ENCODE measurements at regions not wholly inside any gene's neighbourhood (a gene's known extent, or its start where the extent isn't known, plus 50 kb on each side); places are given as distances from the start of the nearest gene placed in this dataset.

DNA sequence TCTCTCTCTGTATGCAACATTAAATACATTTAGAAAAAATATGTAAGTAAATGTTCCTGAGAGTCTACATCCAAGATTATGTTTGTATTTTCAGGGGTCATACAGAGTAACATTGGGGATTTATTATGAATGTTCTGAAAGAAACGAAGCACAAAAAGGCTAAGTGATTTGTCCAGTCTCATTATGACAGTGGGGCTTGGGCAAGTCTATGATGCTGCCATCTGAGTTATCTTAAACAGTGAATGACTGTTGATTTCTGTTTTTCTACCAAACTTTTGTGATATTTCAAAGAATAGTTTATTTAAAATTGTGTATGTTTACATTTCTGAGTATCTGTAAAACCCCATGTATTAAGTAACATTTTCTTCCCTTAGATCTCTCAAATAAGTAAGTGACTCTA lies 481.2 kb upstream of the ZNF717 start:
- in situ Hi-C loops (cut with MboI) (no loop called here), intact Hi-C loops (cut with micrococcal nuclease) (no loop called here)
- Histone ChIP-seq H3K9ac (ENCODE audit: insufficient read depth in 1 of 2, low read depth in 2 of 2, low read length in 2 of 2) (no peak overlapping the region), H3K27ac (ENCODE audit: extremely low read depth, low read depth, low read length) (no peak overlapping the region), H3K4me2 (ENCODE audit: insufficient read depth, low read length) (no peak overlapping the region), H2AFZ (ENCODE audit: low read depth, low read length) (no peak overlapping the region), H3K9me3 (replicated peaks; ENCODE audit: control insufficient read depth, insufficient read depth, low read depth, low read length) (no peaks in the 10 kb centered on the region; the same call in 1 of the 2 replicates), H3K4me3 (no peak overlapping the region), H3K9me1 (ENCODE audit: control insufficient read depth, insufficient read depth, low read length) (no peaks in the 10 kb centered on the region), H3K79me2 (ENCODE audit: control insufficient read depth, insufficient read depth, low read length) (no peaks in the 10 kb centered on the region), H3K4me1 (replicated peaks in 1 of 2; ENCODE audit: control insufficient read depth in 2 of 2, insufficient read depth in 2 of 2, low read length in 2 of 2) (no peaks in the 10 kb centered on the region), H4K20me1 (replicated peaks; ENCODE audit: control insufficient read depth, insufficient read depth, low read length) (no peaks in the 10 kb centered on the region), H3K27me3 (ENCODE audit: control insufficient read depth in 2 of 2, insufficient read depth in 2 of 2, low read length in 2 of 2) (no peaks in the 10 kb centered on the region), H3K36me3 (ENCODE audit: control insufficient read depth, insufficient read depth, low read length) (no peaks in the 10 kb centered on the region)
- no TSS peak for BruUV-seq (replicated peaks)
- DNase-seq (ENCODE audit: extremely low read depth in 1 of 4, low spot score in 3 of 4) (no peak), FAIRE-seq (no peak), ATAC-seq (no peak)
- ChIA-PET POLR2A (no interaction called here), CTCF (ENCODE audit: low intra/inter-chr PET ratio) (no interaction called here)
- 0% methylated on average over 1 of the region's 1 CpG for WGBS (ENCODE audit: insufficient coverage, low coverage, missing lambda C conversion rate)
- TF ChIP-seq KAT7 (CRISPR knock-in tag; IDR thresholded peaks at IDR 0.05; ENCODE audit: borderline replicate concordance): no peak
- TF ChIP-seq, protein P1, sequence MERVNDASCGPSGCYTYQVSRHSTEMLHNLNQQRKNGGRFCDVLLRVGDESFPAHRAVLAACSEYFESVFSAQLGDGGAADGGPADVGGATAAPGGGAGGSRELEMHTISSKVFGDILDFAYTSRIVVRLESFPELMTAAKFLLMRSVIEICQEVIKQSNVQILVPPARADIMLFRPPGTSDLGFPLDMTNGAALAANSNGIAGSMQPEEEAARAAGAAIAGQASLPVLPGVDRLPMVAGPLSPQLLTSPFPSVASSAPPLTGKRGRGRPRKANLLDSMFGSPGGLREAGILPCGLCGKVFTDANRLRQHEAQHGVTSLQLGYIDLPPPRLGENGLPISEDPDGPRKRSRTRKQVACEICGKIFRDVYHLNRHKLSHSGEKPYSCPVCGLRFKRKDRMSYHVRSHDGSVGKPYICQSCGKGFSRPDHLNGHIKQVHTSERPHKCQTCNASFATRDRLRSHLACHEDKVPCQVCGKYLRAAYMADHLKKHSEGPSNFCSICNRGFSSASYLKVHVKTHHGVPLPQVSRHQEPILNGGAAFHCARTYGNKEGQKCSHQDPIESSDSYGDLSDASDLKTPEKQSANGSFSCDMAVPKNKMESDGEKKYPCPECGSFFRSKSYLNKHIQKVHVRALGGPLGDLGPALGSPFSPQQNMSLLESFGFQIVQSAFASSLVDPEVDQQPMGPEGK (CRISPR knock-in tag; IDR thresholded peaks at IDR 0.05; ENCODE audit: borderline replicate concordance): no peak

GRCh38 chr3:76267851-76268380 lies 482.6 kb upstream of the ZNF717 start:
- Histone ChIP-seq H3K27me3 (ENCODE audit: control insufficient read depth in 2 of 2, insufficient read depth in 2 of 2, low read length in 2 of 2) (no peaks in the 10 kb centered on the region), H2AFZ (ENCODE audit: low read depth, low read length) (no peak overlapping the region), H3K4me1 (replicated peaks in 1 of 2; ENCODE audit: control insufficient read depth in 2 of 2, insufficient read depth in 2 of 2, low read length in 2 of 2) (no peaks in the 10 kb centered on the region), H3K9ac (ENCODE audit: insufficient read depth in 1 of 2, low read depth in 2 of 2, low read length in 2 of 2) (no peak overlapping the region), H3K79me2 (ENCODE audit: control insufficient read depth, insufficient read depth, low read length) (no peaks in the 10 kb centered on the region), H4K20me1 (replicated peaks; ENCODE audit: control insufficient read depth, insufficient read depth, low read length) (no peaks in the 10 kb centered on the region), H3K36me3 (ENCODE audit: control insufficient read depth, insufficient read depth, low read length) (no peaks in the 10 kb centered on the region), H3K9me3 (replicated peaks; ENCODE audit: control insufficient read depth, insufficient read depth, low read depth, low read length) (no peaks in the 10 kb centered on the region; the same call in 1 of the 2 replicates), H3K4me2 (ENCODE audit: insufficient read depth, low read length) (no peak overlapping the region), H3K4me3 (no peak overlapping the region), H3K9me1 (ENCODE audit: control insufficient read depth, insufficient read depth, low read length) (no peaks in the 10 kb centered on the region), H3K27ac (ENCODE audit: extremely low read depth, low read depth, low read length) (no peak overlapping the region)
- ChIA-PET POLR2A (no interaction called here), CTCF (ENCODE audit: low intra/inter-chr PET ratio) (no interaction called here)
- DNase-seq (ENCODE audit: extremely low read depth in 1 of 4, low spot score in 3 of 4) (no peak), FAIRE-seq (no peak), ATAC-seq (no peak)
- intact Hi-C loops (cut with micrococcal nuclease): no loop called here
- WGBS (ENCODE audit: insufficient coverage, low coverage, missing lambda C conversion rate): 0% methylated on average over 3 of the region's 4 CpGs
- in situ Hi-C loops (cut with MboI): no loop called here
- no TSS peak for BruUV-seq (replicated peaks)
- TF ChIP-seq ATF4 (CRISPR knock-in tag; IDR thresholded peaks at IDR 0.05) (no peak), TFAP4 (CRISPR knock-in tag; IDR thresholded peaks at IDR 0.05; ENCODE audit: borderline replicate concordance) (no peak), PTBP1 (IDR thresholded peaks at IDR 0.05; ENCODE audit: low read depth, low read length) (no peak), NFIX (CRISPR knock-in tag; IDR thresholded peaks at IDR 0.05; ENCODE audit: low read depth) (no peak), U2AF1 (optimal IDR thresholded peaks at IDR 0.05; ENCODE audit: low read depth, low read length) (no peak), FOXA3 (CRISPR knock-in tag; conservative IDR thresholded peaks at IDR 0.05 in 1 of 2, IDR thresholded peaks at IDR 0.05 in 1 of 2) (no peak), ZNF586 (CRISPR knock-in tag; conservative IDR thresholded peaks at IDR 0.05) (no peak)

Data from K562 (cell line).